NCI-H146 treated with DMSO at 0.1 percent for 48 hours (cell line): ENCODE measurements at regions not wholly inside any gene's neighbourhood (a gene's known extent, or its start where the extent isn't known, plus 50 kb on each side); places are given as distances from the start of the nearest gene placed in this dataset.
A peak's percentile ranks its signal among the peaks of the same experiment; 100 is the strongest.

Experiments used
- DNase-seq: peaks from one replicate; lab custom pipeline; 2025; ENCODE audit not compliant: unreplicated experiment; lab: John Stamatoyannopoulos, UW

- peak; percentile 74 for DNase-seq
Observed at GRCh38 chr18:56038171-56039030, 450.4 kb upstream of the TCF4 start.

- no peak for DNase-seq
Observed at GRCh38 chr18:56036741-56037140, 448.7 kb upstream of the TCF4 start.

- DNase-seq: no peak
Observed at GRCh38 chr18:56035546-56035945, 447.6 kb upstream of the TCF4 start.

DNA sequence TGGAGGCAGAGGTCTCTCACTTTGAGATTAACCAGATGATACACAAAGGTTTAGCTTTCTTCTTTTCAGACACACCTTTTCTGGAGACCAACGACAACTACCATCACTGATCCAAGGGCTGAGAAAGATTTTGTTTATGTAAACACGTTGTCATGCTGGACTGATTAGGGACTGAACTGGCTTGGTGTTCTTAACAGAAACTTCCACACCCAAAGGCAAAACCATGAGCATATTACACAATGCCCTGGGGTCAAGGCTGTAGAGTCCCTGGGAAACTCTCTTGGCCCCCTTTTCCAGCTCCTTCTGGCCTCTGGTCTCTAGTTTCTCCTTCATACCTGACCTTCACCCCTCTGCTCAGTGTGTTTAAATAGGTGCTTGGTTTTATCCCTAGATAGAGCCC, 447.0 kb upstream of the TCF4 start:
- no peak for DNase-seq

GRCh38 chr18:56030060-56030459, 442.1 kb upstream of the TCF4 start:
- no peak for DNase-seq

GRCh38 chr18:56028514-56028913, 440.5 kb upstream of the TCF4 start:
- DNase-seq: no peak

DNA sequence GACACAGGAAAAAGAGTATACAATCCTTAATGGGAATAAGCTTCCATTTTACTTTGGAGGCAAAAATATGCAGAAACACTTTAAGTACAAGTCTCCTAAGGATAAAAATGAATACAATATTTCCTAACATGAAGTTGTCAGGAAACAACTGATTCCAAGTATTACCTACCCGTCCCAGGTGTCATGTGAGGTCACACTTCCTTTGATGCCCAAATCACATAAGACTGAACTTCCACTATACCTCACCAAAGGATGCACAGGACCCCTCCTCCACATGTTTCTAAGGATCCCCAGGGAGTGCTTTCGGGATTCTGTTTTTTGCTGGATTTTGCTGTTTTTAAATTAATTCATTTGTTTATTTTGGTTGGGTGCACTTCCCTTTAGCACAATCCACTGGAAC, 438.5 kb upstream of the TCF4 start:
- no peak for DNase-seq

DNA sequence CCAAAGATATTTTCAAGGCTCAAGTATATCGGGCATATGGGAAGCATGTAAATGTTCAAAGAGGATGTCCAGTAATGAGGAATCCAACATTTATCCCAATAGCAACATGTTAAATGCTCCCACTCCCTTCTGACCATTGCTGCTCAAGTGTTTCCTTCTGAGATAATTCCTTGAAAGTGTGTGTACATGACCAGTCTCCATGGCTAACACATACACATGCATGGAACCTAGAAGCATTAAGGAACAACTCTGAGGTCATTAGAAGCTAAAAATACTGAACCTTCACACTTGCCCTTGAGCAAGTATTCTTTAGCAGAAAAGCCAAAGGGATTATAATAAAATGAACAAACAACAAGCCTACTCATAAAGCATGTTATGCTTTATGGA, 433.8 kb upstream of the TCF4 start:
- no peak for DNase-seq

- no peak for DNase-seq
Observed at GRCh38 chr18:56021136-56021808, 433.3 kb upstream of the TCF4 start.

DNA sequence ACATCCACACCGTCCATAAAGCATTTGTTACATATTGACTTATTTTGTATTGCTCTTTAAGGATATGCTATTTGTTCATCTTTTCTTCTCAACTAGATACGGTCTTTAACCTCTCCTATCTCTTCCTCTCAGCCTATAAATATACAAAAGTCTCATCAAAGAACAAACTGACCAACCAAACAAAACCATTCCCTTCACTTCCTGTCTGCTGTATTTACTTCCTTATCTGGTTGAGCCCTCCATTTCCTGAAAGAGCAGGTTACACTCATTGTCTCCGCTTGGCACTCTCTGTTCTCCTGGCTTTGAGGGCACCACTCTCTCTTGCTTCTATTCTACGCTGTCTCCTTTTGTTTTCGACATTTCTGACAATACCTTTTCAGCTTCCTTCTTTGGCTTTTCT, 431.9 kb upstream of the TCF4 start:
- no peak for DNase-seq

DNA sequence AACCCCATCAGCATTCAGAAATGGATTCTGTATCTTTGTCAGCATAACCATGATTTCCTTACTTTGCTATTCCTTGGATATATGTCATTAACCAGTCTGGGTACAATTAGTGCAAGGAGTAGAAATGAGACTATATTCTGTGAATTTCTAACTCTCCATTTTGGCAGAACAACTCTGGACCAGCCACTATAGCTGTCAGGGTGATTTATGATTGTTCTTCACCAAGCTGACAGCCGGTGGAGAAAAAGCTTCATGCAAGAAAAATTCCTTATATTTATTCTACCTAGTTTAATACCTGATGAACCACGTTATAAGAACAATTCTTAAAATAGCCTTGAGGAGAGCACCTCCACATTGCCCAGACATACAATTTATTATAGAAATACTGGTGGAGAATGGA, 431.2 kb upstream of the TCF4 start:
- no peak for DNase-seq

DNA sequence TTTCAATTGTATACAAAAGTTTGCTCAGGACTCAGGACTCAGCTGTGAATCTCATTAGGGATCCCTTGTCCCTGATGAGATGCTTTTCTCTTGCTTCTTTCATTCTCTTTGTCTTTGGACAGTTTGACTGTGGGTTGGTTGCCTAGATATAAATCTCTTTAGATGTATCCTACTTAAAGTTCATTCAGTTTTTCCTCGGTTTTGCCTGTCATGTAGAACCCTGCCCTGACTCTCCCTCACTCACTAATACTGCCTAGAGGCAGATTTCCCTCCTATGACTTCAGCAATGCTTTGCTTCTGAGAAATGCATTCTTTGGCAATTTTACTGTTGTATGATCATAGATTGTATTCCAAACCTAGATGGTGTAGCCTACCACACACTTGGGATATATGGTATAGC, 421.4 kb upstream of the TCF4 start:
- DNase-seq: no peak

DNA sequence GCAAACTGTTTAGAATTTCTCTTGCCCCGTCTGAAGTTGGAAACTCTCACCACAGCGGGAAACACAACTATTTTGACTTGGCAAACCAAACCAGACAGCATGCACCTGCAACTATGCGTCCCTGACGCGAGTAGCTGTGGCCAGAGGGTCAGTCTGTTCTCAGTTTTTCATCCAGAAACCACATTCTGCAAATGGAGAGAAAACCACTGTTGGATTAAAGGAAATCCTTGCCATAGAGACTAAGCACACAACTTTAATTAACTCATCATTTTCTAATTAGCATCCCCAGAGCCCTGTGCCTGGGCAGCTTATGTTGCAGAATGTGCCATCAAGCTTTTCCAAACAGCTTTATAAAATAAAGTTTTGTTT, 415.7 kb upstream of the TCF4 start:
- no peak for DNase-seq

DNA sequence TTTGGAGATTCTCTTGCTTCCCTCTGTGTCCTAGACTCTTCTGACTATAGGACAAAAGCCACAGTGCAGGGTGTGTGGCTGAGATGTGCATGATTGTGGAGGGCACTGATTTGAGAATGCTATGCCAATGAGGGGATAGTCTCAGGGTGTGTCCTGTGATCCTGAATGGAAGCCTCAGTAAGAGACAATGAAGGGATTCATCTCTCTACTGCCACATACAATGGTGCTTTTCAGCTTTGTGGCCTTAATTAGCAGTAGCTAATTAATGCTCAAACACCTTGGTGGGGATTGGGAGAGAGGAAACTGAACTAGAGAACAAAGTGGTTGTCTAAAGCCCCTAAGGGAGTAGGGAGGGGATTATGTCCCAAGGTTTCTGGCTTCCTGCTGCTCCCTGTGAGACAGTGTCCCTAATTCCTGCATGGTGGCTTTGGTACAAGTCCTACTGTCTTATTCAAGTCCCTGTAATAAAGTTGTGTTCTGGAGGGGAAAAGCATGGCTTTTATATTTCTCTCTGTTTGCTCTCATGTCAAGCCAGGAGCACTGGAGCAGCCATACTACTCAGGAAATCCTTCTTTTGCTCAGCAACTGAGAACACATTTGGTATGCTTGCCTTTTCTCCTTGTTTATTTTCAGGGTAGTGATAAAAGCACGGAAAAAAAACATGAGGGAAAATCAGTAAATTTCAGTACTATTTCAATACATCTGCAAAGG, 415.2 kb upstream of the TCF4 start:
- DNase-seq: no peak

- DNase-seq: no peak
Observed at GRCh38 chr18:56001576-56001975, 413.6 kb upstream of the TCF4 start.

- DNase-seq: no peak
Observed at GRCh38 chr18:56000041-56000440, 412.0 kb upstream of the TCF4 start.

- DNase-seq: no peak
Observed at GRCh38 chr18:55999641-56000040, 411.6 kb upstream of the TCF4 start.

DNA sequence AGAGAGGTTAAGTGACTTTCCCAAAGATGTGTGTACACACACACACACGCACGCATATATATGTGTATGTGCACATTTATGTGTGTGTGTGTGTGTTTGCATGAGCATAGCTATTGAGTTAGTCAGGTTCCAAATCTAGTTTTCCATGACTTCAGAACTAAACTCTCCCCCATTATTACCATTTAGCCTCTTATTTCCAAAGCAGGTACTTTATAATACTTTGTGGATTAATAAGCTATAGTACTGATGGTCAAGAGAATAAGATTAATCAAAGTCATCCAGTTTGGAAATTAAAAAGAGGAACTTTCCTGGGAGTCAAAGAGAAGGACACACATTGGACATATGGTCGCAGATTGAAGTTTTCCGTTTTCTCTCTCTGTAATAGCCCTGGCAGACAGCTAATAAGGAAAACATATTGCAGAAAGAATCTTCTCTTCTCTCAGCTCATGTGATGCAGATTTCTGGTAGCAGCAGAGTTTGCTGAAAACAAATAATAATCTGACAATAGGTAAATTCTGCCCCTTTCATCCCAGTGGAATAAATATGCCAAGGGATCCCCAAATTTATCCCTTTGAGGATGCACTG, 410.9 kb upstream of the TCF4 start:
- DNase-seq: no peak

GRCh38 chr18:55998071-55998522, 410.1 kb upstream of the TCF4 start:
- DNase-seq: peak; percentile 24

- no peak for DNase-seq
Observed at GRCh38 chr18:55997151-55997561, 409.2 kb upstream of the TCF4 start.

DNA sequence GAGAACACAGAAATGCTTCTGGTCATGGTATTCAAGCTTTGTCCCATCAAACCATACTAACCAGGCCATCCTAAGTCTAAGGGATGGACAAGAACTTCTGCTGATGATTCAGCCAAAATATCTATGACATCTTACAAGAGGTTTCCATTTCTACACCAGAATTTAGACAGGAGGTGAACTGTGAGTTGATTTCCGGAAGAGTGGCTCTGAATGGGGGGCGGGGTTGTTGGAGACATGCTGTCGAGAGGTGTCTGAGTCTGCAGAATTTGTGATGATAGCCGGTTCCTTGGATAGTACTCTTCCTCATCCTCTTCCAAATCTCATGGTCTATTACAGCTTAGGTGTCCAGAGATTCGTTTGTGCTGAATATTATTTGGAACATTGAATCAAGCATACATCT, 408.7 kb upstream of the TCF4 start:
- no peak for DNase-seq

DNA sequence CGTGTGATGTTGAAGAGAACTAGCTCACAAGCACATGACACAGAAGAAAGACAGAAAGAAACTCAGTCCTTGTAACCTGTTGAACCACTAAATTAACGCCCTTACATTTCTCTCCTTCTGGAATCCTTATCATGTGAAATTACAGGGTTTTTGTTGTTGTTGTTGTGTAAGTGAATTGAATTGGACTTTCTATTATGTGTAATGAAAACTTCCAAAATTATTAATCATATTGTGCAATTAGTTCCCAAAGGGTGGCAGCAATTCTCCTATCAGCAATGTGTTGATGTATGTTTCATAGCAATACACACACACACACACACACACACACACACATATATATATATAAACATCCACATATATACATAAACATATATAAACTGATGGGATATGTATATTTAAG, 402.2 kb upstream of the TCF4 start:
- DNase-seq: no peak
